Tibial nerve (tissue), 4 donors: ENCODE measurements at regions not wholly inside any gene's neighbourhood (a gene's known extent, or its start where the extent isn't known, plus 50 kb on each side); places are given as distances from the start of the nearest gene placed in this dataset.

Source experiments
- CTCF ChIP-seq, 5 experiments: fragments of 200-600 bp in 3 of 5; fragments of 450-650 bp in 2 of 5; sonication (generic) in 3 of 5; IDR thresholded peaks; one replicate each; pipeline ENCODE4 v1.5.1; 2016 to 2019; ENCODE audit warnings: antibody characterized with exemption in 5 of 5, mild to moderate bottlenecking in 3 of 5, moderate library complexity in 2 of 5
- EP300 ChIP-seq, 2 donors: sonication (generic); formaldehyde crosslinking; IDR thresholded peaks; one replicate each; pipeline ENCODE4 v1.6.1; 2017; ENCODE audit warnings: antibody characterized with exemption in 2 of 2, mild to moderate bottlenecking in 1 of 2
- POLR2A ChIP-seq, 2 donors: fragments of 450-650 bp; IDR thresholded peaks; one replicate each; pipeline ENCODE4 v1.6.1; 2017; ENCODE audit warnings: antibody characterized with exemption in 2 of 2, mild to moderate bottlenecking in 2 of 2, moderate library complexity in 2 of 2

- no peak for TF ChIP-seq POLR2A (IDR thresholded peaks at IDR 0.05)
- no peak for TF ChIP-seq CTCF (IDR thresholded peaks at IDR 0.05)
- TF ChIP-seq EP300 (IDR thresholded peaks at IDR 0.05), result no peak
Measured at GRCh38 chr4:67292636-67293035, 252.7 kb downstream of the CENPC start.
